Lung (tissue), 11 donors: ENCODE measurements at regions not wholly inside any gene's neighbourhood (a gene's known extent, or its start where the extent isn't known, plus 50 kb on each side); places are given as distances from the start of the nearest gene placed in this dataset.
A peak's percentile ranks its signal among the peaks of the same experiment; 100 is the strongest.

Experiments
- ATAC-seq: fragments of 200-7000 bp; cut with Tn5 transposase; one replicate; pipeline ENCODE4 v1.9.1; 2020; ENCODE audit warnings: moderate number of reproducible peaks; ENCODE audit not compliant: insufficient read depth, low FRiP score
- DNase-seq, 3 donors: peaks; one replicate each; pipeline ENCODE4 v3.0.0-alpha.2; 2013 to 2017
- H3K27ac ChIP-seq, 2 donors: one replicate each; pipeline ENCODE4 v1.5.1; 2013; ENCODE audit warnings: mild to moderate bottlenecking in 2 of 2, moderate library complexity in 2 of 2, control low read depth in 1 of 2, inconsistent platforms in 1 of 2, low read depth in 1 of 2, low read length in 1 of 2
- H3K27me3 ChIP-seq, 3 donors: one replicate each; pipeline ENCODE4 v1.5.1; 2013; ENCODE audit warnings: low read length in 2 of 3; ENCODE audit not compliant: control insufficient read depth in 3 of 3, insufficient read depth in 3 of 3
- H3K36me3 ChIP-seq, 4 donors: one replicate each; pipeline ENCODE4 v1.5.1; 2013; ENCODE audit warnings: low read length in 4 of 4, mild to moderate bottlenecking in 1 of 4, moderate library complexity in 1 of 4; ENCODE audit not compliant: control insufficient read depth in 4 of 4, insufficient read depth in 4 of 4
- H3K4me1 ChIP-seq, 5 donors: one replicate each; pipeline ENCODE4 v1.5.1; 2013; ENCODE audit warnings: low read length in 5 of 5, mild to moderate bottlenecking in 2 of 5, moderate library complexity in 1 of 5; ENCODE audit not compliant: control insufficient read depth in 5 of 5, insufficient read depth in 5 of 5
- H3K4me3 ChIP-seq: one replicate; pipeline ENCODE4 v1.5.1; 2013; ENCODE audit warnings: mild to moderate bottlenecking, control low read depth, moderate library complexity
- H3K9ac ChIP-seq, 2 donors: one replicate each; pipeline ENCODE4 v1.5.1; 2013; ENCODE audit warnings: low read length in 2 of 2, control low read depth in 1 of 2; ENCODE audit not compliant: insufficient read depth in 1 of 2
- H3K9me3 ChIP-seq, 4 donors: one replicate each; pipeline ENCODE4 v1.5.1; 2013; ENCODE audit warnings: low read length in 3 of 4, mild to moderate bottlenecking in 1 of 4, moderate library complexity in 1 of 4; ENCODE audit not compliant: control insufficient read depth in 4 of 4, insufficient read depth in 3 of 4
- CTCF ChIP-seq: IDR thresholded peaks from 2 replicates; pipeline ENCODE4 v1.5.1; 2012; ENCODE audit warnings: mild to moderate bottlenecking; ENCODE audit errors: control extremely low read depth, extremely low read depth
- WGBS, 2 donors: extraction: QIAGEN DNeasy Blood & Tissue Kit; methylation state at CpG; one replicate each; pipeline ENCODE4 v1.1.7; 2013; 5-methylcytosine and 5-hydroxymethylcytosine counted together
- donor health status: control.
- donor health status: control.
- donor health status: Bipolar disorder and iron deficiency.
- donor health status: healthy.
- donor health status: DM: yes; HTN: yes; CAD: no.

DNA sequence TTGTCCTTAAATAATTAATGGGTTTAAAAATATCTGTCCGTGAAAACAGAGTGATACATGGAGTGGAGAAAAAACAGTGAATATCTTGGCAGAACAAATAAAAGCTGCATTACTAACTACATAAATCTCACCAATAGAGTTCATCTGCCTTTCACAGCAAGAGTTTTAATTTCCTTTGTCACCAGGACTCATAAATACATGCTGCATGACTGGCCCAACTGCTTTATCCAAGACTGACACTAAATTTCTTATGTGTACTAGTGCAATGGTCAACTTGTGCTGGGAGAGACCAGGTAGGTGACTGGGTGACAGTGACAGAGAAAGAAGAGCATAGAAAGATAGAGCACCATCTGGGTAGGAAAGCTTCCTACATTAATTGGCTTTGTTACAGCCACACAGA is 402.8 kb downstream of the RAD51AP2 start:
- no peaks in the 10 kb centered on the region for H3K27me3 ChIP-seq
- WGBS, 2 donors, result 77 to 94% methylated on average over 1 of the region's 1 CpG
- DNase-seq, result no peak
- H3K9ac ChIP-seq, result no peak overlapping the region
- H3K4me3 ChIP-seq, result no peak overlapping the region
- no peak overlapping the region for H3K27ac ChIP-seq
- TF ChIP-seq CTCF, result no peak
- H3K36me3 ChIP-seq, result no peaks in the 10 kb centered on the region
- no peak for ATAC-seq
- no peaks in the 10 kb centered on the region for H3K4me1 ChIP-seq
- no peaks in the 10 kb centered on the region for H3K9me3 ChIP-seq

DNA sequence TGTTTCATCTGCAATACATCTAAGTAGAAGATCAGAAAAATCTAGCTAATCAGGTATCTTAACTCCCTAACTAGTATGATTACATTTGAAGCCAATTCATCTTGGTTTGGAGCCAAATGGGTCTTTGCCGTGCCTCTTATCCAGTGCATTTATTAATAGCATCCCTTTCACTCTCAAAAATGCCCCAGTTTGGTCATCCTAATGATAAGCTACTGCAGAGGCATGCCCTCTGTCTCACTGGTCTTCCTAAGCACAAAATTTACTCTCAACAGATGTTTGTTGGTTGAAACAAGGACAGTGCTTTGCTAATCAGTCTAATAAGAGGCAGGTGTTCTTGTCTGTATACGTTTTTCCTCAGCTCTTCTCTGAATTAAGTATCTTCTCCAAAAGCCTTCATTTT is 403.2 kb downstream of the RAD51AP2 start:
- Histone ChIP-seq H3K4me1 (no peaks in the 10 kb centered on the region), H3K27me3 (no peaks in the 10 kb centered on the region), H3K27ac (no peak overlapping the region), H3K9me3 (no peaks in the 10 kb centered on the region), H3K4me3 (no peak overlapping the region), H3K9ac (no peak overlapping the region), H3K36me3 (no peaks in the 10 kb centered on the region)
- 62 to 81% methylated on average over 2 of the region's 2 CpGs for WGBS, 2 donors
- TF ChIP-seq CTCF, result no peak
- DNase-seq (no peak), ATAC-seq (no peak)

GRCh38 chr2:17107871-17108270 is 410.4 kb downstream of the RAD51AP2 start:
- no peak for TF ChIP-seq CTCF
- Histone ChIP-seq H3K27ac (no peak overlapping the region), H3K4me3 (no peak overlapping the region), H3K9ac (no peak overlapping the region), H3K4me1 (no peaks in the 10 kb centered on the region), H3K9me3 (no peaks in the 10 kb centered on the region), H3K36me3 (no peaks in the 10 kb centered on the region), H3K27me3 (no peaks in the 10 kb centered on the region)
- ATAC-seq (no peak), DNase-seq (no peak)
- 52 to 60% methylated on average over 2 of the region's 2 CpGs for WGBS, 2 donors

- Histone ChIP-seq H3K9me3 (no peaks in the 10 kb centered on the region), H3K4me1 (no peaks in the 10 kb centered on the region), H3K36me3 (no peaks in the 10 kb centered on the region), H3K27me3 (no peaks in the 10 kb centered on the region), H3K27ac (no peak overlapping the region), H3K9ac (no peak overlapping the region), H3K4me3 (no peak overlapping the region)
- WGBS, 2 donors, result 25 to 41% methylated on average over 2 of the region's 2 CpGs
- no peak for ATAC-seq
- TF ChIP-seq CTCF, result no peak
- peak in 2 of 3 donors; percentile 8 to 35 for DNase-seq
Measured at GRCh38 chr2:17107151-17107550, 411.1 kb downstream of the RAD51AP2 start.
